ENCODE measurements at regions not wholly inside any gene's neighbourhood (a gene's known extent, or its start where the extent isn't known, plus 50 kb on each side); places are given as distances from the start of the nearest gene placed in this dataset.

- no peak for DNase-seq
- intact Hi-C loops (cut with DNase I) = no loop called here
Observed at GRCh38 chr12:119245904-119246494, 67.3 kb downstream of the HSPB8 start.

GRCh38 chr12:119247007-119247719 is 68.4 kb downstream of the HSPB8 start:
- intact Hi-C loops (cut with DNase I) = no loop called here
- DNase-seq = no peak

GRCh38 chr12:119247720-119248043 is 69.0 kb downstream of the HSPB8 start:
- intact Hi-C loops (cut with DNase I) = no loop called here
- DNase-seq = no peak

GRCh38 chr12:119249383-119250155 is 70.8 kb downstream of the HSPB8 start:
- DNase-seq = peak in 1 of 10 donors; percentile 55
- intact Hi-C loops (cut with DNase I) = no loop called here

- DNase-seq = no peak
- intact Hi-C loops (cut with DNase I) = no loop called here
Observed at GRCh38 chr12:119255314-119255713, 76.6 kb downstream of the HSPB8 start.

GRCh38 chr12:119258149-119258548 is 76.4 kb upstream of the CCDC60 start:
- no peak for DNase-seq

GRCh38 chr12:119258556-119258955 is 76.0 kb upstream of the CCDC60 start:
- intact Hi-C loops (cut with DNase I) = no loop called here

More at GRCh38 chr12:119258149-119258548, 76.4 kb upstream of the CCDC60 start:
- intact Hi-C loops (cut with DNase I) = no loop called here

GRCh38 chr12:119259484-119259883 is 75.0 kb upstream of the CCDC60 start:
- DNase-seq = no peak
- intact Hi-C loops (cut with DNase I) = no loop called here

More at GRCh38 chr12:119258556-119258955, 76.0 kb upstream of the CCDC60 start:
- no peak for DNase-seq

GRCh38 chr12:119262388-119262787 is 72.1 kb upstream of the CCDC60 start:
- intact Hi-C loops (cut with DNase I) = no loop called here
- no peak for DNase-seq

- intact Hi-C loops (cut with DNase I) = no loop called here
- DNase-seq = no peak
Observed at GRCh38 chr12:119263466-119263865, 71.1 kb upstream of the CCDC60 start.

- no peak for DNase-seq
- intact Hi-C loops (cut with DNase I) = no loop called here
Observed at GRCh38 chr12:119266963-119267362, 67.6 kb upstream of the CCDC60 start.

- intact Hi-C loops (cut with DNase I) = no loop called here
- DNase-seq = no peak
Observed at GRCh38 chr12:119274636-119275065, 59.9 kb upstream of the CCDC60 start.

GRCh38 chr12:119283310-119283709 is 51.2 kb upstream of the CCDC60 start:
- DNase-seq = no peak
- intact Hi-C loops (cut with DNase I) = no loop called here

All from posterior cingulate gyrus (tissue), 11 donors.